GM12875 (cell line): ENCODE measurements at regions not wholly inside any gene's neighbourhood (a gene's known extent, or its start where the extent isn't known, plus 50 kb on each side); places are given as distances from the start of the nearest gene placed in this dataset.
"Not testable (repeated sequence)": the region's sequence is repeated elsewhere in the genome, so short reads cannot be mapped to it uniquely, and the experiment has no call there.

ENCODE experiments used
- H3K4me3 ChIP-seq: one replicate; pipeline ENCODE4 v1.5.1; 2011; ENCODE audit warnings: low read depth, low read length, control low read depth
- CTCF ChIP-seq: IDR thresholded peaks from 2 replicates; pipeline ENCODE4 v1.5.1; 2011; ENCODE audit warnings: low read depth, mild to moderate bottlenecking, control low read depth, inconsistent platforms, low read length, moderate library complexity, borderline replicate concordance; ENCODE audit not compliant: insufficient read depth

- H3K4me3 ChIP-seq = no peak overlapping the region
- TF ChIP-seq CTCF = no peak
These were observed 83.2 kb upstream of the SSBP2 start for GRCh38 chr5:81834021-81834660.

GRCh38 chr5:81830596-81830995 lies 79.7 kb upstream of the SSBP2 start:
- no peak for TF ChIP-seq CTCF
- H3K4me3 ChIP-seq = no peak overlapping the region

- TF ChIP-seq CTCF = no peak
These were observed 78.3 kb upstream of the SSBP2 start for GRCh38 chr5:81829242-81829641.

GRCh38 chr5:81827500-81827899 lies 76.6 kb upstream of the SSBP2 start:
- no peak overlapping the region for H3K4me3 ChIP-seq

More at GRCh38 chr5:81829242-81829641, 78.3 kb upstream of the SSBP2 start:
- no peak overlapping the region for H3K4me3 ChIP-seq

GRCh38 chr5:81826128-81826527 lies 75.2 kb upstream of the SSBP2 start:
- no peak for TF ChIP-seq CTCF
- no peak overlapping the region for H3K4me3 ChIP-seq

More at GRCh38 chr5:81827500-81827899, 76.6 kb upstream of the SSBP2 start:
- TF ChIP-seq CTCF = no peak

GRCh38 chr5:81825237-81825636 lies 74.3 kb upstream of the SSBP2 start:
- no peak overlapping the region for H3K4me3 ChIP-seq
- no peak for TF ChIP-seq CTCF

- H3K4me3 ChIP-seq = not testable (repeated sequence)
These were observed 72.8 kb upstream of the SSBP2 start for GRCh38 chr5:81823736-81824135.
